ENCODE measurements at regions not wholly inside any gene's neighbourhood (a gene's known extent, or its start where the extent isn't known, plus 50 kb on each side); places are given as distances from the start of the nearest gene placed in this dataset.

GRCh38 chr15:91508633-91509032, 344.9 kb upstream of the SLCO3A1 start:
- TF ChIP-seq CTCF (IDR thresholded peaks at IDR 0.05) (no peak), POLR2A (IDR thresholded peaks at IDR 0.05) (no peak)
